HG02610 (cell line): ENCODE measurements at regions not wholly inside any gene's neighbourhood (a gene's known extent, or its start where the extent isn't known, plus 50 kb on each side); places are given as distances from the start of the nearest gene placed in this dataset.
A peak's percentile ranks its signal among the peaks of the same experiment; 100 is the strongest.

ENCODE experiments used
- ATAC-seq: cut with Tn5 transposase; IDR thresholded peaks from one replicate; pipeline ENCODE4 v1.9.1; 2021; ENCODE audit warnings: mild to moderate bottlenecking, moderate library complexity; ENCODE audit not compliant: unreplicated experiment

- no peak for ATAC-seq
Measured at GRCh38 chr12:91424506-91424905, 241.9 kb upstream of the DCN start.

- no peak for ATAC-seq
Measured at GRCh38 chr12:91423693-91424050, 241.1 kb upstream of the DCN start.

- no peak for ATAC-seq
Measured at GRCh38 chr12:91422811-91423692, 240.4 kb upstream of the DCN start.

GRCh38 chr12:91422127-91422526 lies 239.5 kb upstream of the DCN start:
- ATAC-seq: no peak

- no peak for ATAC-seq
Measured at GRCh38 chr12:91419809-91420208, 237.2 kb upstream of the DCN start.

- no peak for ATAC-seq
Measured at GRCh38 chr12:91418221-91419090, 235.8 kb upstream of the DCN start.

- no peak for ATAC-seq
Measured at GRCh38 chr12:91417650-91418049, 235.0 kb upstream of the DCN start.

GRCh38 chr12:91414636-91415035 lies 232.0 kb upstream of the DCN start:
- ATAC-seq: no peak

GRCh38 chr12:91413581-91414546 lies 231.2 kb upstream of the DCN start:
- no peak for ATAC-seq

- ATAC-seq: peak; percentile 84
Measured at GRCh38 chr12:91406920-91407341, 224.3 kb upstream of the DCN start.

- no peak for ATAC-seq
Measured at GRCh38 chr12:91404441-91404840, 221.8 kb upstream of the DCN start.

GRCh38 chr12:91401190-91401589 lies 218.6 kb upstream of the DCN start:
- ATAC-seq: no peak

GRCh38 chr12:91400271-91400670 lies 217.7 kb upstream of the DCN start:
- no peak for ATAC-seq

- no peak for ATAC-seq
Measured at GRCh38 chr12:91397866-91398532, 215.4 kb upstream of the DCN start.

GRCh38 chr12:91396293-91396692 lies 213.7 kb upstream of the DCN start:
- no peak for ATAC-seq

GRCh38 chr12:91395628-91396135 lies 213.1 kb upstream of the DCN start:
- no peak for ATAC-seq

GRCh38 chr12:91394903-91395302 lies 212.3 kb upstream of the DCN start:
- no peak for ATAC-seq

- ATAC-seq: no peak
Measured at GRCh38 chr12:91388573-91388972, 206.0 kb upstream of the DCN start.

- no peak for ATAC-seq
Measured at GRCh38 chr12:91387461-91388134, 205.0 kb upstream of the DCN start.
